ENCODE measurements at regions not wholly inside any gene's neighbourhood (a gene's known extent, or its start where the extent isn't known, plus 50 kb on each side); places are given as distances from the start of the nearest gene placed in this dataset.

DNA sequence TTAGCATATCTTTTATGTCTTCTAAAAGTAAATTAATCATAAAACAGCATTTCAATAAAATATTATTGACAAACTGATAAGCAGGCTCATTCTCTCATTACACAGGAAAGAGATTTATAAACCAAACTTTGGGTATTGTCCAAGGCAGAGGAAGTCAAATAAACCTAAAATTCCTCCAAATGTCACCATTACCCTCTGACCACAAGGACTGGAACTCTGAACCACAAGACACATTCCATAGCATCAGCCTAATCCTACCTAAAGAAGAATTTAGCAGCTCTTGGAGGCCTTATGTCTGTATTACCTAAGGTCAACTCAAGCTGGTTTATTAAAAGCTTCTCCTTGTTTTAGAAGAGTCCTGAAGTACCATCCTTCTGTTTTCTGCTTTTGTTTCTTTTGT, 82.4 kb upstream of the SLC13A1 start:
- ATAC-seq (ENCODE audit: low read depth) (no peak), DNase-seq (no peak)
- Histone ChIP-seq H4K5ac (ENCODE audit: low read depth, low read length) (no peak overlapping the region), H3K36me3 (ENCODE audit: control insufficient read depth, insufficient read depth, low read length) (no peaks in the 10 kb centered on the region), H2BK5ac (ENCODE audit: low read depth, low read length, poor library complexity, severe bottlenecking) (no peak overlapping the region), H3K9me3 (ENCODE audit: control insufficient read depth, insufficient read depth, low read length) (peaks cover 6% of the 10 kb centered on the region), H3K56ac (ENCODE audit: extremely low read depth, insufficient read depth, low read length) (no peak overlapping the region), H4K91ac (ENCODE audit: insufficient read depth, low read depth, low read length) (no peak overlapping the region), H3K79me1 (ENCODE audit: low read depth in 1 of 2, low read length in 2 of 2) (no peaks in the 10 kb centered on the region), H3K9me1 (ENCODE audit: insufficient read depth, low read length) (no peaks in the 10 kb centered on the region), H3K4ac (ENCODE audit: low read depth, low read length) (no peak overlapping the region), H3K9ac (ENCODE audit: low read depth, low read length) (no peak overlapping the region), H2AK9ac (replicated peaks; ENCODE audit: low read depth, low read length, poor library complexity) (no peak overlapping the region), H3K14ac (replicated peaks; ENCODE audit: low read depth, low read length) (no peak overlapping the region), H2BK120ac (ENCODE audit: low read depth, low read length) (no peak overlapping the region), H2AK5ac (ENCODE audit: low read depth, low read length) (no peak overlapping the region), H3K4me1 (ENCODE audit: control insufficient read depth, insufficient read depth, low read length) (no peaks in the 10 kb centered on the region), H3K4me3 (ENCODE audit: insufficient read depth, low read depth, low read length) (no peak overlapping the region), H3K4me2 (ENCODE audit: low read depth, low read length) (no peak overlapping the region), H2BK20ac (ENCODE audit: low read depth, low read length) (no peak overlapping the region), H3K27ac (ENCODE audit: insufficient read depth, low read length) (no peak overlapping the region), H2AFZ (replicated peaks; ENCODE audit: low read length, poor library complexity) (no peak overlapping the region), H3K18ac (ENCODE audit: low read depth, low read length) (no peak overlapping the region), H3K27me3 (ENCODE audit: control insufficient read depth, insufficient read depth, low read length) (no peaks in the 10 kb centered on the region), H4K20me1 (ENCODE audit: insufficient read depth, low read length) (no peaks in the 10 kb centered on the region), H3K23ac (ENCODE audit: low read depth, low read length) (no peak overlapping the region), H2BK15ac (ENCODE audit: low read depth, low read length) (no peak overlapping the region), H4K8ac (ENCODE audit: low read depth in 2 of 2, low read length in 2 of 2) (no peak overlapping the region)
- ChIA-PET POLR2A (ENCODE audit: unreplicated experiment) (no interaction called here), CTCF (no interaction called here)
- no TSS peak for BruUV-seq (replicated peaks)
- intact Hi-C loops (cut with micrococcal nuclease) (no loop called here), dilution Hi-C loops (cut with HindIII; ENCODE audit: low sequenced_read_pairs, unreplicated experiment) (no loop called here), in situ Hi-C loops (cut with MboI; ENCODE audit: low sequenced_read_pairs) (no loop called here)
- TF ChIP-seq, protein P1, sequence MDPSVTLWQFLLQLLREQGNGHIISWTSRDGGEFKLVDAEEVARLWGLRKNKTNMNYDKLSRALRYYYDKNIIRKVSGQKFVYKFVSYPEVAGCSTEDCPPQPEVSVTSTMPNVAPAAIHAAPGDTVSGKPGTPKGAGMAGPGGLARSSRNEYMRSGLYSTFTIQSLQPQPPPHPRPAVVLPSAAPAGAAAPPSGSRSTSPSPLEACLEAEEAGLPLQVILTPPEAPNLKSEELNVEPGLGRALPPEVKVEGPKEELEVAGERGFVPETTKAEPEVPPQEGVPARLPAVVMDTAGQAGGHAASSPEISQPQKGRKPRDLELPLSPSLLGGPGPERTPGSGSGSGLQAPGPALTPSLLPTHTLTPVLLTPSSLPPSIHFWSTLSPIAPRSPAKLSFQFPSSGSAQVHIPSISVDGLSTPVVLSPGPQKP (IDR thresholded peaks at IDR 0.05; ENCODE audit: borderline replicate concordance, low read depth, low read length) = no peak
- TF ChIP-seq MAZ (IDR thresholded peaks at IDR 0.05; ENCODE audit: borderline replicate concordance, low read depth, low read length) = no peak
- TF ChIP-seq MAFK (IDR thresholded peaks at IDR 0.05; ENCODE audit: low read depth, low read length) = no peak
- no peak for TF ChIP-seq MXI1 (IDR thresholded peaks at IDR 0.05; ENCODE audit: borderline replicate concordance, low read depth, low read length)
